Stromal cell of bone marrow (primary cell): ENCODE measurements at regions not wholly inside any gene's neighbourhood (a gene's known extent, or its start where the extent isn't known, plus 50 kb on each side); places are given as distances from the start of the nearest gene placed in this dataset.
"Not testable (repeated sequence)": the region's sequence is repeated elsewhere in the genome, so short reads cannot be mapped to it uniquely, and the experiment has no call there.

Experiments
- DNase-seq: peaks from one replicate; pipeline ENCODE4 v3.0.0-alpha.2; 2012; ENCODE audit warnings: low read depth

DNA sequence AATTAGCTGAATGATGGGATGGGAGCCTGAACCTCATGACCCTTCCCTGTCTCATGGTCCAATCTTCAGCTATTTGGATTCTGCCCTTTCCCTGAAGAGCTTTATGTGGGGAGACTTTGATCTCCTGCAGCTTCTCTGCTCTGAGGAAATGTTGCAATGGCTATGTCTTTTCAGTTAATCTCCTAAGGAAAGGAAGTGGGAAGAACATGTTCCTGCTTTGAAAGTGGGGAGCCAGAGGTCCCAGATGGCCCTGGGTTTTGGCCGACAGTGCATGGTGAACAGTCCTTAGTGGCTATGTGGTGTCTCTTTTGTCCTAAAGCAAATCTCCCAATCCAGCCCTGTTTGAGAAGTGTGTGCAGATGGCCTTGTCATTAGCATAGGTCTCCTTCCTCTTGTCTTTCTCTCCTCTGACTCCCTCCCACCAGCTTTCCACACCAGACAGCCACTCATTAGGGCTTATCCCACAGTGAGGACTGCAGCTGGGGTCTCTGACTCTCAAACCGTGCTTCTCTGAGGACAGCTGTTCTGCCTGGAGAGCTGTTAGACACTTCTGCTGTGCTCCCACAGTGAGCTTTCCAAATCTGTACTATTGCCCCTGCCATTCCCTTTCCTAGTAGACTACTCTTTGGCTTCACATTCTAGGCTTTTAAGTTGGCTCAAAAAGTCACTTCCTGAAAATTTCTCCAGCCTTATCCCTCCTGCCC lies 365.8 kb upstream of the UMPS start:
- DNase-seq: no peak

DNA sequence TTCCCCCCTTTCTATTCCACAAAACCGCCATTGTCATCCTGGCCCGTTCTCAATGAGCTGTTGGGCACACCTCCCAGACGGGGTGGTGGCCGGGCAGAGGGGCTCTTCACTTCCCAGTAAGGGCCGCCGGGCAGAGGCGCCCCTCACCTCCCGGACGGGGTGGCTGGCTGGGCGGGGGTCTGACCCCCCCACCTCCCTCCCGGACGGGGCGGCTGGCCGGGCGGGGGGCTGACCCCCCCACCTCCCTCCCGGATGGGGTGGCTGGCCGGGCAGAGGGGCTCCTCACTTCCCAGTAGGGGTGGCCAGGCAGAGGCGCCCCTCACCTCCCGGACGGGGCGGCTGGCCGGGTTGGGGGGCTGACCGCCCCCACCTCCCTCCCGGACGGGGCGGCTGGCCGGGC lies 363.6 kb upstream of the UMPS start:
- not testable (repeated sequence) for DNase-seq

DNA sequence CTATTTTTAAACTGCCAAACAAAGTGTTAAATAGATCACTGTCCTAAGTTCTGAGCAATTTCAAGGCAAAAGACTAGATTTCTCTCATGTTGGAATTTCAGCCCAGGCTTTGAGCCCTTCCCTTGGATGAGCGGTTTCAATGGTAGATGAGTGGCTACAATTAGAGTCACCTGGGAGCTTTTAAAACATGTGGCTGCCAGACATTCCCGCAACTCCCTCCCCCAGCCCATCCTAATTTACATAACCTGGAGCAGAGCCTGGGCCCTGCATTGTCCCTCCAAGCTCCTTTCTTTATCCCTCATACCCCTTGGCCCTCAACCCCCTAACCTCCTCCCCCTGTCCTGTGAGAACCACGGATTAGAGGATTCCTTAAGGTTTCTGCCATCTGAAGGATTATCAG lies 357.5 kb upstream of the UMPS start:
- no peak for DNase-seq

DNA sequence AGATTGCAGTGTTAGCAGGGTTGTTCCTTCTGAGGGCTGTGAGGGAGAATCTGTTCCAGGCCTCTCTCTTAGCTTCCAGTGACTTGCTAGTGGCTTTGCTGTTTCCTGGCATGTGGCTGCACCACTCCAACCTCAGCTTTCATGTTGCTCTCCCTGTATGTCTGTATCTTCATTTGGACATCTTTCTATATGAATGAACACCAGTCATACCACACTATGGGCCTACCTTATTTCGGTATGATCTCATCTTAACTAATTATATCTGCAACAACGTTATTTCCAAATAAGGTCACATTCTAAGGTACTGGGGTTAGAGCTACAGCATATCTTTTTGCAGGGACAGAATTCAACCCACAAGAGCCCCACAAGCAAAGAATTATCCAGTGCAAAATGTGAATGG lies 356.7 kb upstream of the UMPS start:
- no peak for DNase-seq

DNA sequence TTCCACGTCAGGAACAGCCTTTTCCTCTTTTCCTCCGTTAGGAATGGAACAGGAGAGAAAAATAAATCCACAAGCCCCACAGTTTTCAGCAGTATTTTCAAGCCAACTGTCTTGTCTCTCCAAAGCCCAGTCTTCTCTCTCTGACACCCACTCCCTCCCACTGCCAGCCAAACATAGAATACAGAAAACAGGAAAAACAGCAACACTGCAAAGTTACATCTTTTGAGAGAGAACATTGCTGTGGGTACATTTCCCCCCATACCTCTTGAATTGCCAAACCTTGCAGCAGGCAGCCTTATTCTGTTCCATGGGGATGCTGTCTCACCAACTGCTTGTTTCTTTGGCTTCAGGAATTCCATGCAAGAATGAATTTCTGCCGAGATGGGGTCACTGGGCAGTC lies 355.7 kb upstream of the UMPS start:
- no peak for DNase-seq

DNA sequence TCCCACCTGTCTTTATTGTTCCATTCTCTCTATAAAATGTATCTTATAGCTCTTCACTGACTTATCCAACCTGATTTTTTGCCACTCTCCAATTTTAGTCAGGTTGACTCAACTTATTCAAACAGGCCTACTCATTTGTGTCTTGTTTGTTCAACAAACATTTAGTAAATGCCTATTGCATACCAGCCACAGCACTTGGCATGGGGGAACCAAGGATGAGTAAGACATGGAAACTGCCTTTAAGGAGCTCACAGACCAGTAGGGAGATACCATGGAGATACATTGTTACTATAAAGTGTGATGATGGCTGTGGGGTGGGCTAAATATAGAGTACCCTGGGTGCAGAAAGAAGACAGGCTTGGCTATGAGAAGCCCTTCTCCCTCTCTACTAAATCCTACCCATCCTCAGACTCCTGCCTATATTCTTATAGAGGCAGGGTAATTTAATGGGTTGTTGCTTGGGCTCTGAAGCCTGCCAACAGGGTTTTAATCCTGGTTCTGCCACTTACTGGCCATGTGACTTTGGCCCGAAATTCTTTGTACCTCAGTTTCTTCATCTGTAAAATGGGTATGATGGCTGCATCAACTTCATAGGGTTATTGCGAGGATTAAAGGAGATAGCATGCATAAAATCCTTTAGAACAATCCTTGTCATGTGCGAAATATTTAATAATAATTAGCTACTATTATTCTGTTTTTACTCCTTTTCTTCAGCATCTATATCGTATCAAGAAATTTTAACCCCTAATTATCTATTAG lies 348.5 kb upstream of the UMPS start:
- peak; percentile 33 for DNase-seq

DNA sequence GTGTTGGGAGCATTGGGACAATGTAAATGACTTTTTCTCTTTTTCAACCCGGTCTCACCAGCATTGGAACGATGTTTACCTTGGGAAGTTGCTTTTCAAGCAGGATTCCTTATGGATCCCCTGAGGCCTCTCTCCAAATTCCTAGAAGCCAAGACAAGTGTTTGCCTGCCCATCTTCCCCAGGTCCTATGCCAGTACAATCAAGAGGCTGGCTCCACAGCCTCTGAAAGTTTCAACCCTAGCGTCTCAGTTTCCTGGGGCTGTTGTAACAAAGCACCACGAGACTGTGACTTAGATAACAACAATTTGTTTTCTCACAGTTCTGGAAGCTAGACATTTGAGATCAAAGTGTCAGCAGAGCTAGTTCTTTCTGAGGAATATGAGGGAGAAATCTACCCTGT lies 347.2 kb upstream of the UMPS start:
- peak; percentile 50 for DNase-seq

DNA sequence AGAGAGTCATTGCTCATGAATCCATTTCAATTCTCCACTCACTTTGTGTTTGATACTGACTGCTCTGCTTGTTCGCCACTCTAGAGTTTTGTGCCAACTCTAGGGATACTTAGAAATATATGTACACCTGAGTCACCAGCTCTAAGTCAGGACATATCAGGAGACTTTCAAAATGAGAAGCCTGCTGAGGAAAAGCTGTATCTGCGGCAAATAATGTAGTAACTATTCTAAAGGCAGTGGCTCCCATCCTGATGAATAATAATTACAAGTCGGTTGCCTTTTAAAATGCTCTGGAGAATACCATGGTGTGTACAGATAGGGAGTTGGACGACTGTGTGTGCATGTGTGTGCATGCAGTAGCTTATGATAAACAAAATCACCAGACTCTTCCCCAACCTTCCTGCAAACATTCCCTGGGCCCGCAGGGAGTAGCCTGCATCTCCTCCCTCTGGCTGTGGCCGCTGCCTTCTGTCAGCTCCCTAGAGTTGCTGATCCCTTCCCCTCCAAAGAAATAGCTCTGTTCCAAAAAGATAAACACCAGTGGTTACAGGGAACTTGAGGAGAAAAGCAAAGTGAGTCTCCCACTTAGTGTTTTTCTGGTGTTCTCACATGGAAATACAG lies 346.3 kb upstream of the UMPS start:
- no peak for DNase-seq

DNA sequence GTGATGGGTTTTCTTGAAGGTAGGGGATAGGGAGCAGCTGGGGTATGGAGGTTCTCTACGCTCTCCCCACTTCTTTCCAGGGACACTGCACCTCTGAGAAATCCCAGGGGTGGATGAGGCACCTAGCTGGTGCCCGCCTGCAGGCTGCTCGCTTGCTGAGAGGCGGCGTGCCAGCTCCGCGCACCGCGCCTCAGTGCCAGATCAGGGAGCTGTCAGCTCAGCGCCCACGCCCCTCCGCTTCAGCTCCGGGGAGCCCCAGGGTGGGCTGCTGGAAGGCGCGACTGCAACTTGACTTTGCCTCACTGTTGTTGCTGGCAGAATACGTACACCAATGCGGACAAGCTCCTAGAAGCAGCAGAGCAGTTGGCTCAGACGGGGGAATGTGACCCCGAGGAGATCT lies 345.7 kb upstream of the UMPS start:
- no peak for DNase-seq

DNA sequence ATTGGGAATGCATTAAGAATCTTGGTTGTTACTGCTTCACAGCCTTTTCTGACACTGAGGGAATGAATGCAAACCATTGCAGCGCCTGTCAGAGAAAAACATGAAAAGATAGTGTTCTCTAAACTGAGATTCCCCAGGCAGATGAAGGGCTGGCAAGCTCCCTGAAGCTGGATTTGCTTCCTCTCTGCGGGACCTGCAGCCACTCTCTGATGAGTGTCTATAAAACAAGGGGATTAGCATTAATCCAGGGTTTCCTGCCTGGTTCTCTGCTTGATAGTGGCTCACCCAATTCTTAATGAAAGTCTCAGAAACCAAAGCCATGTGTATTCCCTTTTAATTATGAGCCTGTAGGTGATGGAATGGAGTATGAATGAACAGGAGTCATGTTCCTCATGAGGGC lies 344.3 kb upstream of the UMPS start:
- no peak for DNase-seq

DNA sequence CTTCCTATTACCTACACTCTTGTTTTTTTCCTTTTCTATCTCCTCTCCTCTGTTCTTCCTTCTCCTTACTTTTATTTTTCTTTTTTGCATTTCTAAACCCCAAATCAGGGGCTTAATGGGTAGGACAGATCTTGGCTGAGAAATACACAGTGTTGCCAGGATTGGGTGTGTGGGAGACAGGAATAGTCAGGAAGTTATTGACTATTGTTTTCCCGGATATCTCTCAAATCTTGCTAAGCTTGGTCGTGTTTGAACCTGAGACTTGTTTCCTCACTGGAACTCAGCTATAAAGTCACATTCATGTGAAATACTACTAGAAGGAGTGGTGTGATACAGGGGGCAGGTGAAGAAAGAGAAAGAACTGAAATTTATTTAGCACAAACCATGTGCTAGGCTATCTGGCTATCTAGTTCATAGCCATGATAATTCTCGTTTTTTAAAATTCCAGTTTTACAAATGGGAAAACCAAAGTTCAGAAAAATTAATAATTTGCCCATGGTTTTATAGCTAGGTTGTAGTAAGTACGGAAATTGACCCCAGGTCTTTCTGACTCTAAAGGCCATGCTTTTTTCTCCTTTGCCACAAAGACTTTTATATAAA lies 343.2 kb upstream of the UMPS start:
- no peak for DNase-seq

DNA sequence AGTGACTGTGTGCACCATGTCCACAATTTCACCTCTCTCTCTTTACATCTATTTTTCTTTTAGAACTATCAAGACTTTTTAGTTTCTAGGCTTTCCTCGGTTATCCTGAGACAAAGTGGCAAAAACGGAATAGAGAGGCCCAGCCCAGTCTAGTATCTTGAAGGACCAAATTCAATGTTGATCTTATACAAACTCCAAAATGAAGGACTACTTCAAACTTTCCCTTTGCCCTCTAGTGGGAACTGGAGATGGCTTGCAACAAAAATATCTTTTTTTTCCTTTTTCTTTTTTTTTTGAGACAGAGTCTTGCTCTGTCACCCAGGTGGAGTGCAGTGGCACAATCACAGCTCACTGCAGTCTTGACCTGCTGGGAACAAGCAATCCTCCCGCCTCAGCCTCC lies 338.5 kb upstream of the UMPS start:
- DNase-seq: no peak

DNA sequence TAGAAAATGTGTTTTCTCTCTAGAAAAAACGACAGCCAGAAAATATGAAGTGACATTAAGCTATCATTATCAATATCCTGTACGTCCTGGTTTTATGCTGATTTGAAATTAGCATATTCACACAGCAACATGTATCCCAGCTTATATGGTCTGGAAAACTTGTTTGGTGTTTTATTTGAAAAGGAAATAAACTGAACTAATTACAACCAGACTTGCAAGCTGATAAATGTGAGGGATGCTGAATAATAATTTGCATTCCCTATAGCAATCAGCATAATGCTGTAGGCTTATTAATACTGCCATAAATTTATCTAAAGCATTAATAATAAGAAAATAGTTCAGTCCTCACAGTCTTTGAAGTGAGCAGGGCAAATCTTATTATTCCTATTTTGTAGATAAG lies 336.9 kb upstream of the UMPS start:
- DNase-seq: no peak

DNA sequence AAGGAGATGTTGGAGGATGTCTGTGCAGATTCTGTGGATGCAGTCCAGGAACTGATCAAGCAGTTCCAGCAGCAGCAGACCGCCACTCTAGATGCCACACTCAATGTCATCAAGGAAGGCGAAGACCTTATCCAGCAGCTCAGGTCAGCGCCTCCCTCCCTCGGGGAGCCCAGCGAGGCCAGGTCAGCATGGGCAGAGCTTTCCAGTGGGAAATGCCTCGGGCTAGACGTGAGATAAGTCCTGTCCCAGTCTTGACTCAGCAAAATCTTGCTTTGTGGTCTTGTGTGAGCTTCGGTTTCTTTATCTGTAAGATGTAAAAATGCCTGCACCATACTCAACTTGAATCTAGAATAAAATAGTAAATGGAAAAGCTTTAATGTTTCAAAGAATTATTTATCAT lies 335.1 kb upstream of the UMPS start:
- no peak for DNase-seq

DNA sequence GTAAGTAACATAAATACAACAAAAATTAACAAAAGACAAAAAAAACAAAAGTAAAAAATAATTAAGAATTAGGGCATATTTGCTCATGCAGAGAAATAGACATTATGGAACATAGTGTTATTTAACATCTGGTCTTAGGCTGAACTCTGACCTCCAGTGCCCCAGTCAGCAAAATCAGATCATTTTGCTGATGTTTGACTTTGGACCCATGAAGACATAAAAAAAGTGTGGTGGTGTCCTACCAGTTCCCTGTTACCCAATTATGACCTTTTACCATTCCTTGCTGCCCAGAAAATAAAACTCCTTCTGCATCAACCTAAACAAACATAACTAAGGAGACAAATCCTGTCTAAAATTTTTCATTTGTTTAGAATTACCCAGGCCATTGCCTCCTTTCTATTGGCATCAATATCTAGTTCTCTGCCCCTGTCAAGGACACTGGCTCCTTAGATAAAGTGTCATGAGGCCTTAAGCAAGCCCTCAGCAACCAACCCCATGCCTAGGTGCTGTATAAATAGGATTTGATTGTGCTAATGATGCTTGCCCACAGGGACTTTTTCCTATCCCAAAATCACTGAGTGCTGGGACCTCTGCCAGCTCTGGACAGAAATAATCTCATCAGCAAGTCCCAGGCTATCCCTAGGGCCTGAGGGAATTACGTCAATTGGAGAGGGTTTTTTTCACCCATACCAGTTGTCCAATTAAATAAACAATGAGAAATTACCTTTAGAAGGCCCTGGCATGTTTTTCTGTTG lies 334.5 kb upstream of the UMPS start:
- peak; percentile 18 for DNase-seq

DNA sequence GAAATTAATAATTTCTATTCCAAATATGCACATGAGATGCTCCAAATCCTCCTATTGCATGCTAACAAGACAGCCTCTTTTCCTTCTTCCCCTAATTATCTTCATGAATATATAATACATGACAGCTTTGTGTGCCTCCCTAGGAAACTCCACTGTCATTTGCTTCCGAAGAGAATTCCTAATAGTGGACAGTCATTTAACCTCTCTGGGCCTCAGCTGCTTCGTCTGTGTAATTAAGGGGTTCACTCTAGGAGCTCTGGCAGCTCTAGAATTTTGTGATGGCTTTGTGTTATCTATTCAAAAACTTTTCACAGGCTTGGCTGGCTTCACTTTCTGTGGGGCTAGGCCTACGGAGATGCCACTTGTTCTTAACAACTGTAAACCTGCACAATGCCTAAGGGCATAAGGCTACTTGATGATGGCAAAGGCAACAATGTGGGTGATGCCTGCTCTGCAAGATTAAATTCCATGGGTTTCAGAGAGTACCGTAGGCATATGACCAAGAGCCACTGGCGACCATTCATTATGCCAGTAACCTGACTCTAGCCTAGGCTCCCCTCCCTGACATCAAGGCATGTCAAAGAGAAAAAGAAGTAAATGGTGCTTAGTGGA lies 333.8 kb upstream of the UMPS start:
- DNase-seq: no peak

DNA sequence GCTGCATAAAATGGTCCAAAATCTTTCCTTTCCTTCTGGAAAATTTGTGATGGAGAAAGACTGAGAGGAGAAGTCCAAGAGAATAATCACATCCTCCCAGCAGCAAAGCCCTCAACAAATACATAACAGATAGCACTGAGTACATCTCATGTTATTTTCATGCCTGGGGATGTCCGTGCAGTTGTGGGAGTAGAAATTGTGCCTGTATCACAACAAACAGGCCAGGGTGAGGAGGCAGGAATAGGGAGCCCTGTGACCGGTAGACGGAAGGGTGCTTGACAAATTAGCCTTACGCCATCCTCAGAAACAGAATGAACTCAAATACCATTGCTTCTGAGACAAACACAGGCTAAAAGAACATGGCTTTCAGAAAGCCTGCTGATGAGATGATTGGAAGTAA lies 333.2 kb upstream of the UMPS start:
- DNase-seq: no peak

DNA sequence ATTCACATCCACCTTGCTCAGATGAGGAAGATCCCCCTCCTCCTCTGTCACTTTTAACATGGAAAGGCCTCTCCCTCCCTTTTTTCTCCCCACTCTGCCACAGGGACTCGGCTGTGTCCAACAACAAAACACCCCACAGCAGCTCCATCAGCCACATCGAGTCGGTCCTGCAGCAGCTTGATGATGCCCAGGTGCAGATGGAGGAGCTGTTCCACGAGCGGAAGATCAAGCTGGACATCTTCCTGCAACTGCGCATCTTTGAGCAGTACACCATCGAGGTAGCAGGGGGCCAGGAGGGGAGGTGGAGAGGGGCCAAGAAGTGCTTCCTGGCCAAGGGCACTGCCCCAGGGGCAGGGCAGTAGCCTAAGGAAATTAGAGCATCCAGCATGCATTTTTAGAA lies 331.7 kb upstream of the UMPS start:
- DNase-seq: no peak

DNA sequence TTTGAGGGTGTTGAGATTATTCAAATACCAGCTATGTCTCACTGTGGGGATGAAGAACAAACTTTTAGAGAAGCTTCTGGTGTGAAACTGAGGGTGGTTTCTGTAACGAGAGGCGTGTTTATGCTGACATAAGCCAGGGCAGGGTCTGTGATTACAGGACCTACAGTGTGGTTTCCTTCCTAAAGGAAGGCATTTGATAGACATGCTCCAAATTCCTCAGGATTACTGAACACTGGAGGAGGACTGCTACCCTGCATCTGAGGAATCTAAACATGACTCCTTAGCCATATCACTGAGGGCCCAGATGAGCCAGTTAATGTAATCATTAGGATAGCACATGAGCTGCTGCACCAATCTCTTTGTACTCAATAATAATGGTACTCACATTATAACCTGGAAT lies 328.4 kb upstream of the UMPS start:
- DNase-seq: no peak

DNA sequence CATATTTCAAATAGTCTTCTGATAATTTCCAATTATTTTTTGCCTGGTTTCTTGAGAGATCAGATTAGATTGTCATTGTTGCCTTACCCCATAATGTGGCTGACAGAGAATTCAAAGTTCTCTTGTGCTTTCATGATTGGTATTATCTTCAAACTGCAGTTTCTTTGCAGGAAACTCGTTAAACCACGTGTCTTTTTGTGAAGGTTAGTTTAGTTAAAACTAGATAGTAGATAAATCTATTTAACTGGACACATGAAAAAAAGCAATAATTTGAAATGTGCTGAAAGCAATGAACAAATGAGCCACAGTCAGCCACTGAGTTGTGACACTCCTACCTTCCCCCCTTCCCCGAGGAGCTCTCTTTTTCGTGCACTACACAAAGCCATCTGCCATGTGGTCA lies 327.5 kb upstream of the UMPS start:
- no peak for DNase-seq

DNA sequence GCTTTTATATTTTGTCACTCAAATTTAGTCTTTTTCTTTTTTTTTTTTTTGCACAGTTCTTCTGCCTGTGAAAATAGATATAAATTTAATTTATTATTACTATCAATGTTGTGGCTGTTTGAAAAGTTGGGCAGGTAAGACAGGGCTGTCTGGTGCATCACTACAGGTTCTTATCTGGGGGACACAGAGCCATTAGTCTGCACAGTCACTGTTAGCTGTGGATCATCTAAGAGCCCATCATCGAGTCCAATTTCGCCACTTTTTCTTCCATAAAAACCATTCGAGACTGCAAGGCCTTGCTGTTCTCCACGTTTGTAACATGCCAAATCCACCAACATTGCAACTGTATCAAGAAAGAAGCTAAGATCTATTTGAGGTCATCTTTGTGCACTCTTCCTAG lies 325.6 kb upstream of the UMPS start:
- DNase-seq: no peak

DNA sequence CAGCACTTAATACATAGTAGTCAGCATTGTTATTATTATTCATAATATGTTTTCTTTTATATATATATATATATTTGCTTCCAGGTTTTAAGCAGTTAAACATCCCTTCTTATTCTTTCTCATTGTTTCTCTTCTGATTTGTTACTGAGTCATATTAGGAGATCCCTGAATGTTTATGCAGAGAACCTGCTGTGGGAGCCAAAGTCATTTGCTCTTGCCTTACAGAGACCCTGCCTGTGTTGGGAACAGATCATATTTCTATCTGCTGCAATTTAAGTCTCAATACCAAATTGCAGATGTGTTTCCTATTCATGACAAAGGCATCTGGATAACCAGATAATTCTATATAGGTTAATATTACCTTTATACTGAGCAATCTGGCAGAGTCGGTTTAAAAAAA lies 323.0 kb upstream of the UMPS start:
- DNase-seq: no peak
